Kidney tubule cell (primary cell): ENCODE measurements at regions not wholly inside any gene's neighbourhood (a gene's known extent, or its start where the extent isn't known, plus 50 kb on each side); places are given as distances from the start of the nearest gene placed in this dataset.
"Not testable (repeated sequence)": the region's sequence is repeated elsewhere in the genome, so short reads cannot be mapped to it uniquely, and the experiment has no call there.

Experiments
- DNase-seq: peaks from one replicate; pipeline ENCODE4 v3.0.0-alpha.2; 2018; ENCODE audit warnings: low spot score

DNA sequence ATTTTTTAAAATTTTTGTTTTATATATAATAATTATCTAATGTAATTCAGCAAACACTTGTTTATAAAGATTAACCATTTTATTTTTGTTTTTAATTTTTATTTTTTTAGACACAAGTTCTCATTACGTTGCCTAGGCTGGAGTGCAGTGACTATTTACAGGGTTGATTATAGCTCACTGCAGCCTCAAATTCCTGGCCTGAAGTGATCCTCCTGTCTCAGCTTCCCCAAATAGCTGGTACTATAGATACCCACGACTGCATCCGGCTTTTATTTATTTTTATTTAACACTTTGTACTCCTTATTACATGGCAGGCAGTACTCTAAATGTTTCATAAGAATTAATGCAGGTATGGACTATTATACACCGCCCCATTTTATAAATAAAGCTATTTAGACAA is 288.7 kb downstream of the MDFIC start:
- no peak for DNase-seq

- DNase-seq, result peak; percentile 46
Observed at GRCh38 chr7:115208710-115209560, 287.0 kb downstream of the MDFIC start.

- not testable (repeated sequence) for DNase-seq
Observed at GRCh38 chr7:115206374-115206773, 284.5 kb downstream of the MDFIC start.

- DNase-seq, result no peak
Observed at GRCh38 chr7:115198143-115198542, 276.2 kb downstream of the MDFIC start.

DNA sequence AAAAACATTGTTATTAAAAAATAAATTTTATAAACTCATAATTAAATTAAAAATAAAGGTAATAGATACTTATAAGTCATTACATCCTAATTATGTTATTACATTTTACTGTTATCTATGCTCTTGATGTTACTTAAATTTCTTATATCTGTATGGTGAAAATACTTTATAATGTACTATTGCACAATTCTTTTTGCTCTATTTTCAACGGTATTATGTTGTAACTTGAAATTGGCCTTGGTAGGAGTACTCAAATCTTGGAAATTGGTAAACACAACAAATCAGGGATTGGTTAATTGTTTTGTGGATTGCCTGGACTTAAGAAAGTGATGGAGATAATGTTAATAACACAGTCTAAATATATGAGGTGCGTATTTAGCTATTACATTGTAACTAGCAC is 273.3 kb downstream of the MDFIC start:
- DNase-seq, result no peak

GRCh38 chr7:115191526-115191925 is 269.6 kb downstream of the MDFIC start:
- no peak for DNase-seq

DNA sequence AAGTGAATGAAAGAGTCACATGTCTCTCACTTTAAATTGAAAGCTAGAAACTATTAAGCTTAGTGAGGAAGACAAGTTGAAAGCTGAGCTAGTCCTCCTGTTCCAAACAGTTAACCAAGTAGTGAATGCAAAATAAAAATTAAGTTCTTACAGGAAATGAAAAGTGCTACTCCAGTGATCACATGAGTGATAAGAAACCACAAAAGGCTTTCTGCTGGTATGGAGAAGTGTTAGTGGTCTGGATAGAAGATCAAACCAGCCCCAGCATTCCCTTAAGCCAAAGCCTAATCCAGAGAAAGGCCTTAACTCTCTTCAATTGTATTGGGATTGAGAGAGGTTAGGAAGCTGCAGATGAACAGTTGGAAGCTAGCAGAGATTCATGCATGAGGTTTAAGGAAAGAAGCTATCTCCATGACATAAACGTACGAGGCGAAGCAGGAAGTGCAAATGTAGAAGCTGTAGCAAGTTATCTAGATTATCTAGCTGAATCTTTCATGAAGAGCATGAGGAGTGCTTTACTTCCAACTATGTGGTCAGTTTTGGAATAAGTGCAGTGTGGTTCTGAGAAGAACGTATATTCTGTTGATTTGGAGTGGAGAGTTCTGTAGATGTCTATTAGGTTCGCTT is 261.6 kb downstream of the MDFIC start:
- DNase-seq, result peak; percentile 17

DNA sequence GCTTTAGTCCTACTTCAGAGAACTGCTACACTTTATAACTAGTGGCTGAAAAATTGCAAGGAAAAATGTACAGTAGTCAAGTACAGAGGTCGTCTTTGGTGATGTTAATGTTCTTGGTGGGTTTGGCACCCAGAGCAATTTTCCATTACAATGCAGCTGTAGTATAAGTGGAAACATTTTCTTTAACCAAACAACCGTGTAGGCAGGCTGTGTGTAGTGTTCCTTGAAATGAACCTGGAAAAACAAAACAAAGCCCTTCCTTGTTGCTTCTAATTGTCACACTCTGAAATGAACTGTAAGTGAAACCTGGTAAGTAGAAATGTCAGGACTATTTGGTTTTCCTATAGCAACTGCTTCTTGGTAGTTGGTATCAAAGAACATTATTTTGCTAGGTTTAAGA is 256.9 kb downstream of the MDFIC start:
- peak; percentile 22 for DNase-seq

GRCh38 chr7:115177823-115178222 is 255.9 kb downstream of the MDFIC start:
- no peak for DNase-seq

DNA sequence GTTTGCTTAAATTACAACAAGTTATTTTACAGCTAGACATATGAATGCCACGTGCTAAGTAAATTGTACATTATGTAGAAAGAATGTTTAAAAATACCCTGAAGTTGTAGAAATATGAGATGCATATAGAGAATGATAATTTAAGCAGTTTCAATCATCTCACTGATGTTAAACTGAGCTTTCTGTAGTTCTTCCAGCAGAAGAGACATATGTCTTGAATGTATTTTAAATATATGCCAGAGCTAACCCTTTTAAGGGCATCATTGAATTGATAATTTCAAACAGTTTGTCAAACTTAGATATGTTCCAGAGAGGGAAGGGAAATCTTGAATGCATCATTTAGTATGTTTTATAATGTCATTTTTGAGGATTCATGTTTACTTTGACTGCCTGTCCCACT is 255.2 kb downstream of the MDFIC start:
- DNase-seq, result no peak

DNA sequence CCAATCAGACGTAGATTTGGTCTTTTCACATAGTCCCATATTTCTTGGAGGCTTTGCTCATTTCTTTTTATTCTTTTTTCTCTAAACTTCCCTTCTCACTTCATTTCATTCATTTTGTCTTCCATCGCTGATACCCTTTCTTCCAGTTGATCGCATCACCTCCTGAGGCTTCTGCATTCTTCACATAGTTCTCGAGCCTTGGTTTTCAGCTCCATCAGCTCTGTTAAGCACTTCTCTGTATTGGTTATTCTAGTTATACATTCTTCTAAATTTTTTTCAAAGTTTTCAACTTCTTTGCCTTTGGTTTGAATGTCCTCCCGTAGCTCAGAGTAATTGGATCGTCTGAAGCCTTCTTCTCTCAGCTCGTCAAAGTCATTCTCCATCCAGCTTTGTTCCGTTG is 250.5 kb downstream of the MDFIC start:
- peak; percentile 39 for DNase-seq

GRCh38 chr7:115153769-115154477 is 232.0 kb downstream of the MDFIC start:
- no peak for DNase-seq

DNA sequence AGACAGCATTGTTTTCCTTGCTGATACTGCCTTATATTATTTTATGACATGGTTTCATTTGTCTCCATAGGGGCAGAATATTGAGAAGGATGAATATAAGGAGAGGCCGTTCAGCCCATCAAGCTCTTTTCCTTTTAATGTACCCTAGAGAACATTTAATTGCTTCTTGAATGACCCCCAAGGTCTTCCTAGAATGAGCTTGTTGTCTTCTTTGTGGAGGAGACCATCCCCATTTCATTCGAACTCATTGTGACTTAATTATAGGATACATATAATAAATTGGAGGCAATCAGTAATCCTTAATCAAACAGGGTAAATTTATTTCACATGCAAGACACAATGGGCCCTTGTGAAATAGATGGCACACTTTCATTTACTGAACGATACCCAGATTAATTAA is 231.3 kb downstream of the MDFIC start:
- no peak for DNase-seq

DNA sequence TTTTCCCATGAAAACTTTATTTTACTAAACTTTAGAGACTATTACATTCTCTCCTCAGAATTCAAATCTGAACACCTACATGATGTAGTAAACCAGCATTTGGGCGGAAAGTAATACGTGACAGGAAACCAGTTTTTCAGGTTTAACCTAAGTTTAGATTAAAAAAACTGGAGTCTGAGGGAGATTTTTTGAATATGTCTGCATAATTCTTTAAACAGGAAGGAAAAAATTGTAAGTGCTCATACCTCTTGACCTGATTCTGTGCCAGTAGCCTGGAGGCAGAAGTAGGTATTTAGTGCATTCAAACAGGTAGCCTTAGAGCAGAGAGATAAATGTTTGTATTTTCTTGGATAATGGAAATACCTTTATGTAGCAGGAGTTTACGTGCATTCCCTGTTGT is 224.3 kb downstream of the MDFIC start:
- peak; percentile 32 for DNase-seq

- DNase-seq, result no peak
Observed at GRCh38 chr7:115145512-115145911, 223.6 kb downstream of the MDFIC start.

GRCh38 chr7:115137816-115138215 is 215.9 kb downstream of the MDFIC start:
- no peak for DNase-seq

- DNase-seq, result no peak
Observed at GRCh38 chr7:115136796-115137443, 215.0 kb downstream of the MDFIC start.

DNA sequence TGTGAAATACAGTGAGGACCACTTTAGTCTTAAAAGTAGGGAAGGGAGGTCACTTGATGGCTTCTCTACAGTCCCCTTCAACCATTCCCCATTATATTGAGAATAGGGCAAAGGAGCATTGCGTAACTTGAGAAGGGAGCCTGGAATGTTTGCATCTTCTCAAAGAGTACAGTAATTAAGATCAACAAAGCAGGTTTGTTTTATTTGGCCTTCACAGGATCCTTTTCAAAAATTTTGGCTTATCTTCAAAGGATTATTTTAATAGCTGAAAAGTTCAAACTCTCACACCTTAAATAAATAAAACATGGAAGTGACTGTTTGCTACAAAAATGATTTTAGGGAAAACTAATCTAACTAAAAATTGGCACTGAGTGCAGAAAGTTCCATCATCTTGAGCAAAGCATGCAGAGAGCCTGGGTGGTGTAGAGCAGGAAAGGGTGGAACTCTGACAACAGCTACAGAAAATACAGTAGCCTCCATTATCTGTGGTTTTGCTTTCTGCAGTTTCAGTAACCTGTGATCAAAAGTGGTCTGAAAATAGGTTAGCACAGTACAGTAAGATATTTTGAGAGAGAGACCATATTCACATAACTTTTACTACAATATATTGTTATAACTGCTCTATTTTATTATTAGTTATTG is 214.0 kb downstream of the MDFIC start:
- no peak for DNase-seq

DNA sequence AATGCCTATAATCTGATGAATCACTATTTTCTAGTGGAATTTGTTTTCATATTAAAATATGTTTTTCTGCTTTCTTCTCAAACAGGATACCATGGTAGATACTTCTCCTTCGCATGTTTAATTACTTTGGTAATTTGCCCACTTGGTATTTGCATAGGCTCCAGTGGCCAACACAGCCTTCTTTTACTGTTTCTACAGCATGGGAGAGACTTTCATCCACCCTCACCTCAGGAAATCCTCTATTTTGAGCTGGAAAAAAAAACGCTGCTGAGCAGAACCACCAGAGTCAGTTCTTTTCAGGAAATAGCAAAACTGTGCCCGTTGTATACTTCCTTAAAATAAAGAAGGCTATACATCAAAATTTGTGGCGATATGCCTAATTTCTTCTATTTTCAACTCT is 213.3 kb downstream of the MDFIC start:
- no peak for DNase-seq

- no peak for DNase-seq
Observed at GRCh38 chr7:115133248-115133647, 211.4 kb downstream of the MDFIC start.

- DNase-seq, result no peak
Observed at GRCh38 chr7:115132096-115132495, 210.2 kb downstream of the MDFIC start.

DNA sequence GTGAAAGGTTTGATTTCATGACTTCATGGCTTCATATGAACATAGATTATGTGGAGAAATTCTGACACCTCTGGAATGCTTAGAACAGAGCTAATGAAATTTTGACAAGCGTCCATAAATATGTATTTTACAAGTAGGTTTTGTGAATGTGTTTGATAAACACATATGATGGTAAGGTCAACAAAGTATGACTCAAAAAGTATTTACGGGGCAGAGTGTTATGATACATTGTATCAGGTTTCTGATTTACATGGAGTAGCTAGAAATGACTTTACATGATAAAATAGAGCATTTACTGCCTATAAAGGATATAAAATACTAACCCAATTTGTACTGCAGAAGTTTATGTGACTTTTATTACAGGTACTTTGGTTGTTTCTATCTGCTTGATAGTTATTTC is 206.3 kb downstream of the MDFIC start:
- DNase-seq, result no peak
